C4-2B (cell line): ENCODE measurements at regions not wholly inside any gene's neighbourhood (a gene's known extent, or its start where the extent isn't known, plus 50 kb on each side); places are given as distances from the start of the nearest gene placed in this dataset.

Experiments
- H3K27ac ChIP-seq: fragments of 450-650 bp; 2 replicates; pipeline ENCODE4 v1.5.1; 2017
- CTCF ChIP-seq: fragments of 450-650 bp; conservative IDR thresholded peaks from 2 replicates; pipeline ENCODE4 v1.5.1; 2017; ENCODE audit warnings: mild to moderate bottlenecking
- ZFX ChIP-seq: fragments of 450-650 bp; IDR thresholded peaks from 2 replicates; pipeline ENCODE4 v1.6.1; 2017

GRCh38 chr15:96242761-96243160, 87.7 kb upstream of the NR2F2 start:
- no peak overlapping the region for H3K27ac ChIP-seq
- TF ChIP-seq ZFX (no peak), CTCF (no peak)

GRCh38 chr15:96243701-96244100, 86.8 kb upstream of the NR2F2 start:
- H3K27ac ChIP-seq, result no peak overlapping the region
- TF ChIP-seq ZFX, result no peak
- no peak for TF ChIP-seq CTCF

- TF ChIP-seq ZFX (no peak), CTCF (no peak)
- no peak overlapping the region for H3K27ac ChIP-seq
These were observed 85.2 kb upstream of the NR2F2 start for GRCh38 chr15:96245252-96245651.

DNA sequence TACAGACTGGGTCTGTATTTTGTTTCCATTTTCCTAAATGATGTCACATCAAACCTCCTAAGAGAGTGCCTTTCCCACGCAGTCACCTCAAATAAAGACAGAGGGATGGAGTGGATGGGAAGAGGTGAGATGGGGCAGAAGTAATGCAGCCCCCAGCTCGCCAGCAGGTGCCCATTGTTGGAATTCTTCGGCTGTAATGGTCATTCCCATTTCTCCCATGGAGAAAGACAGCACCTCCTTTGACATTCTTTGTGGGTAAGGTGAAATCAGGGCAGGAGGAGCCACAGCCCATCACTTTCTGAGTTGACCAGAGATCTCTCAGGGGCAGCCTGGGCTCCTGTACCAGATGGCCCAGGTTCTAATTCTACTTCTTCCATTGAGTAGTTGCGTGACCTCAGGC, 84.4 kb upstream of the NR2F2 start:
- TF ChIP-seq ZFX, result no peak
- no peak for TF ChIP-seq CTCF
- H3K27ac ChIP-seq, result no peak overlapping the region

- H3K27ac ChIP-seq, result no peak overlapping the region
- TF ChIP-seq CTCF (no peak), ZFX (no peak)
These were observed 82.7 kb upstream of the NR2F2 start for GRCh38 chr15:96247621-96248305.

DNA sequence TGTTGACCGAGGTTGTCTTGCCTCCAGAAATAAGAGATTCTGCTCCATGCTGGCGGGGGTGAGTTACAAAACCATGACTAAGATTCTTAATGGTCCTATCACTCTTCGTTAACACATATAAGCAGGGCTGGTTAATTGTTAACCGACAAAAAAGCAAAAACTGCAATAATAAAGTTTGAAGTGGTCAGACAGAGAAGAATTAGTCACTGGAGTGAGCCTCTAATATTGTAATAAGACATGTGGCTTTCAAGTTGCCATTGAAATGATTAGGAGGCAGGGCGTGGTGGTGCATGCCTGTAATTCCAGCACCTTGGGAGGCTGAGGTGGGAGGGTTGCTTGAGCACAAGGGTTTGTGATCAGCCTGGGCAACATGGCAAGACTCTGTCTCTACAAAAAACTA, 78.4 kb upstream of the NR2F2 start:
- no peak overlapping the region for H3K27ac ChIP-seq
- TF ChIP-seq CTCF, result no peak
- no peak for TF ChIP-seq ZFX

DNA sequence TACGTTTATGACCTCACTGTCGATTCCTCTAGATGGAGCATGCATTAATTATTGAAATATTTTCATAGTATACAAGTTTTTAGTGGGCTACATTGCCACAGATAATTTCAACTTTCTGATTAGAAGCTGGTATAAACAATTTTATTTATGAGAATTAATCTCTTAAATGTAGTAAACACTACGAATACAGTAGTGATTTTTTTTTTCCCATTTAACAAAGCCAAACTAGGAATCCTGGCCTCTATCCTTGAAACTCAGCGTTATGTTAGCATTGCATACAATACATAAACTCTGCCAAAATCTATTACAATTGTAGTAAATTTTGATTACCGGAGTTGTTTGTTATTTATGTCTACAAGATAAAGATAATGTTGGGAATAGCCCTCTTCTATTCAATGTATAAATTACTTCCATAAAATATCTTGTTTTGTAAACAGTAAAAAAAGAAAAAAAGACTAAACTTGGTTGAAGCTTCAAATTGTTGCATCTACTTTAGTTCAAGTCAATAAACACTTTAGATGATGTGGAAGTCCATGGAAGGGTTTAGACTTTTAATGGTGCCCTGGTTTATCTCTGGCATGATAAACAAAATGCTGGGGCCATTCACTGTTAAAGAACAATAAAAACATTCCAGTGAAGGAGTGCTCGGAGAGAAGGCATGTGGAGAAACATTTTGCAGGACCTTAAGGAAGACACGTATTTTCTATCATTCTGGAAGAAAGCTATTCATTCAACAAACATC, 77.3 kb upstream of the NR2F2 start:
- TF ChIP-seq ZFX (no peak), CTCF (no peak)
- no peak overlapping the region for H3K27ac ChIP-seq
